ENCODE measurements at regions not wholly inside any gene's neighbourhood (a gene's known extent, or its start where the extent isn't known, plus 50 kb on each side); places are given as distances from the start of the nearest gene placed in this dataset.

GRCh38 chr20:61037498-61037897 is 214.6 kb upstream of the CDH4 start:
- Histone ChIP-seq H2AK9ac (replicated peaks; ENCODE audit: low read depth, low read length, poor library complexity) (no peak overlapping the region), H3K9ac (ENCODE audit: low read depth, low read length) (no peak overlapping the region), H3K9me1 (ENCODE audit: insufficient read depth, low read length) (no peaks in the 10 kb centered on the region), H2BK5ac (ENCODE audit: low read depth, low read length, poor library complexity, severe bottlenecking) (no peak overlapping the region), H4K5ac (ENCODE audit: low read depth, low read length) (no peak overlapping the region), H3K36me3 (ENCODE audit: control insufficient read depth, insufficient read depth, low read length) (no peaks in the 10 kb centered on the region), H3K56ac (ENCODE audit: extremely low read depth, insufficient read depth, low read length) (no peak overlapping the region), H4K8ac (ENCODE audit: low read depth in 2 of 2, low read length in 2 of 2) (no peak overlapping the region), H2BK15ac (ENCODE audit: low read depth, low read length) (no peak overlapping the region), H3K27me3 (ENCODE audit: control insufficient read depth, insufficient read depth, low read length) (no peaks in the 10 kb centered on the region), H2BK20ac (ENCODE audit: low read depth, low read length) (no peak overlapping the region), H3K23ac (ENCODE audit: low read depth, low read length) (no peak overlapping the region), H3K14ac (replicated peaks; ENCODE audit: low read depth, low read length) (no peak overlapping the region), H3K27ac (ENCODE audit: insufficient read depth, low read length) (no peak overlapping the region), H3K4me1 (ENCODE audit: control insufficient read depth, insufficient read depth, low read length) (no peaks in the 10 kb centered on the region), H3K79me1 (ENCODE audit: low read depth in 1 of 2, low read length in 2 of 2) (no peaks in the 10 kb centered on the region), H3K4me3 (ENCODE audit: insufficient read depth, low read depth, low read length) (no peak overlapping the region), H3K18ac (ENCODE audit: low read depth, low read length) (no peak overlapping the region), H3K4me2 (ENCODE audit: low read depth, low read length) (no peak overlapping the region), H3K4ac (ENCODE audit: low read depth, low read length) (no peak overlapping the region), H3K9me3 (ENCODE audit: control insufficient read depth, insufficient read depth, low read length) (peaks cover 10% of the 10 kb centered on the region; the same call in 1 of the 2 replicates), H2AFZ (replicated peaks; ENCODE audit: low read length, poor library complexity) (no peak overlapping the region), H4K91ac (ENCODE audit: insufficient read depth, low read depth, low read length) (no peak overlapping the region), H4K20me1 (ENCODE audit: insufficient read depth, low read length) (no peaks in the 10 kb centered on the region), H2AK5ac (ENCODE audit: low read depth, low read length) (no peak overlapping the region), H2BK120ac (ENCODE audit: low read depth, low read length) (no peak overlapping the region)
- WGBS, 2 experiments (ENCODE audit: extremely low coverage in 2 of 2, insufficient read length in 1 of 2) = no CpG with 5 or more reads among the region's 3 CpGs
- POLR2A ChIA-PET (ENCODE audit: unreplicated experiment) = no interaction called here
- DNase-seq (no peak), ATAC-seq (ENCODE audit: low read depth) (no peak)
- CTCF ChIA-PET = no interaction called here
- intact Hi-C loops (cut with micrococcal nuclease) (no loop called here), in situ Hi-C loops (cut with MboI; ENCODE audit: low sequenced_read_pairs) (no loop called here), dilution Hi-C loops (cut with HindIII; ENCODE audit: low sequenced_read_pairs, unreplicated experiment) (no loop called here)
- TF ChIP-seq MXI1 (IDR thresholded peaks at IDR 0.05; ENCODE audit: borderline replicate concordance, low read depth, low read length) (no peak), FOS (IDR thresholded peaks at IDR 0.05; ENCODE audit: low read depth, low read length) (no peak), MAFK (IDR thresholded peaks at IDR 0.05; ENCODE audit: low read depth, low read length) (no peak), MAZ (IDR thresholded peaks at IDR 0.05; ENCODE audit: borderline replicate concordance, low read depth, low read length) (no peak), CHD1 (IDR thresholded peaks at IDR 0.05; ENCODE audit: low read depth, low read length) (no peak), RCOR1 (IDR thresholded peaks at IDR 0.05; ENCODE audit: insufficient replicate concordance, low read length) (no peak), ELK1 (IDR thresholded peaks at IDR 0.05; ENCODE audit: borderline replicate concordance, low read depth, low read length) (no peak), SMC3 (IDR thresholded peaks at IDR 0.05; ENCODE audit: low read depth, low read length) (no peak), RAD21 (IDR thresholded peaks at IDR 0.05; ENCODE audit: low read length) (no peak)
- no TSS peak for BruUV-seq (replicated peaks)
